B cell (primary cell): ENCODE measurements at regions not wholly inside any gene's neighbourhood (a gene's known extent, or its start where the extent isn't known, plus 50 kb on each side); places are given as distances from the start of the nearest gene placed in this dataset.

Experiments used
- ATAC-seq: fragments of 200-7000 bp; cut with Tn5 transposase; one replicate; pipeline ENCODE4 v1.10.0; 2021; ENCODE audit warnings: low read depth, mild to moderate bottlenecking, moderate number of reproducible peaks, moderate library complexity
- CTCF ChIA-PET: fragments of 350-600 bp; sonication (Branson Sonifier 250); formaldehyde crosslinking; loops from one replicate; lab custom pipeline; 2021; ENCODE audit warnings: antibody characterized with exemption, inconsistent platforms; lab: Charles Lee
- POLR2A ChIA-PET: fragments of 350-600 bp; sonication (Branson Sonifier 250); formaldehyde crosslinking; loops from one replicate; lab custom pipeline; 2021; ENCODE audit warnings: antibody characterized with exemption; lab: Charles Lee
- DNase-seq: peaks from one replicate; pipeline ENCODE4 v3.0.0; 2013
- H2AFZ ChIP-seq: 2 replicates; pipeline ENCODE4 v1.6.1; 2012; ENCODE audit warnings: mild to moderate bottlenecking, low read depth, low read length; ENCODE audit not compliant: insufficient read depth, poor library complexity, severe bottlenecking
- H3K27ac ChIP-seq, 2 donors: 1 replicate in 1 of 2; 2 replicates in 1 of 2; pipeline ENCODE4 v1.5.1; 2012 to 2013; ENCODE audit warnings: low read length in 2 of 2, mild to moderate bottlenecking in 2 of 2, moderate library complexity in 1 of 2
- H3K27me3 ChIP-seq, 4 experiments: fragments of 200-600 bp in 1 of 4; sonication (generic) in 1 of 4; replicated peaks in 1 of 4; 1 replicate in 2 of 4; 2 replicates in 2 of 4; pipeline versions ENCODE4 v1.6.1 to v1.7.0; 2013 to 2016; ENCODE audit warnings: low read length in 3 of 4, mild to moderate bottlenecking in 2 of 4, mixed read lengths in 1 of 4, moderate library complexity in 1 of 4; ENCODE audit not compliant: insufficient read depth in 4 of 4, control insufficient read depth in 3 of 4; ENCODE audit errors: control extremely low read depth in 1 of 4
- H3K36me3 ChIP-seq, 2 experiments: replicated peaks in 1 of 2; 1 replicate in 1 of 2; 2 replicates in 1 of 2; pipeline versions ENCODE4 v1.6.1 to v1.7.1; 2013; ENCODE audit warnings: low read length in 1 of 2; ENCODE audit not compliant: insufficient read depth in 2 of 2, control insufficient read depth in 1 of 2; ENCODE audit errors: control extremely low read depth in 1 of 2, extremely low read depth in 1 of 2
- H3K4me1 ChIP-seq, 2 donors: fragments of 200-600 bp in 1 of 2; sonication (generic) in 1 of 2; 1 replicate in 1 of 2; 2 replicates in 1 of 2; pipeline versions ENCODE4 v1.5.1 to v1.6.1; 2013 to 2017; ENCODE audit warnings: low read length in 2 of 2; ENCODE audit not compliant: control insufficient read depth in 2 of 2, insufficient read depth in 2 of 2
- H3K4me2 ChIP-seq: replicated peaks from 2 replicates; pipeline ENCODE3; 2012; ENCODE audit warnings: mild to moderate bottlenecking, low read depth, low read length; ENCODE audit not compliant: poor library complexity, severe bottlenecking
- H3K4me3 ChIP-seq, 5 experiments: fragments of 200-600 bp in 1 of 5; sonication (generic) in 1 of 5; 1 replicate in 3 of 5; 2 replicates in 2 of 5; pipeline versions ENCODE4 v1.5.1 to v1.7.0; 2011 to 2016; ENCODE audit warnings: low read length in 4 of 5, mild to moderate bottlenecking in 4 of 5, low read depth in 2 of 5, control low read depth in 1 of 5, moderate library complexity in 1 of 5; ENCODE audit not compliant: insufficient read depth in 1 of 5; ENCODE audit errors: control extremely low read depth in 1 of 5, extremely low read depth in 1 of 5
- H3K79me2 ChIP-seq: fragments of 200-600 bp; sonication (generic); one replicate; pipeline ENCODE4 v1.6.0; 2016; ENCODE audit warnings: low read length; ENCODE audit not compliant: control insufficient read depth, insufficient read depth
- H3K9ac ChIP-seq: fragments of 200-600 bp; sonication (generic); 2 replicates; pipeline ENCODE4 v1.6.1; 2017; ENCODE audit warnings: mild to moderate bottlenecking, low read length, moderate library complexity
- H3K9me3 ChIP-seq, 3 donors: one replicate each; pipeline versions ENCODE4 v1.6.1 to v1.7.1; 2013; ENCODE audit warnings: low read length in 2 of 3; ENCODE audit not compliant: control insufficient read depth in 2 of 3, insufficient read depth in 1 of 3; ENCODE audit errors: control extremely low read depth in 1 of 3
- H4K20me1 ChIP-seq: 2 replicates; pipeline ENCODE4 v1.6.0; 2012; ENCODE audit warnings: mild to moderate bottlenecking, low read length; ENCODE audit not compliant: insufficient read depth, control insufficient read depth, poor library complexity, severe bottlenecking
- H3K27ac Mint-ChIP-seq: one replicate; pipeline ENCODE4 v1.8.0; 2021; ENCODE audit warnings: mixed read lengths
- H3K27me3 Mint-ChIP-seq: one replicate; pipeline ENCODE4 v1.8.0; 2021; ENCODE audit warnings: mixed read lengths
- H3K4me1 Mint-ChIP-seq: one replicate; pipeline ENCODE4 v1.8.0; 2021; ENCODE audit warnings: mixed read lengths
- H3K4me3 Mint-ChIP-seq: one replicate; pipeline ENCODE4 v1.8.0; 2021; ENCODE audit warnings: mixed read lengths
- H3K9me3 Mint-ChIP-seq: one replicate; pipeline ENCODE4 v1.8.0; 2022; ENCODE audit warnings: mixed read lengths; ENCODE audit not compliant: insufficient read depth
- EZH2 ChIP-seq: IDR thresholded peaks from 2 replicates; pipeline ENCODE4 v1.6.1; 2012; ENCODE audit warnings: borderline replicate concordance, low read depth, mild to moderate bottlenecking, moderate library complexity, low read length; ENCODE audit not compliant: insufficient read depth, poor library complexity, severe bottlenecking
- WGBS: methylation state at CpG from one replicate; pipeline ENCODE4 v1.1.5; 2013; ENCODE audit warnings: missing lambda C conversion rate; ENCODE audit not compliant: insufficient coverage; 5-methylcytosine and 5-hydroxymethylcytosine counted together
- intact Hi-C: fragments of 100-400 bp; cut with micrococcal nuclease; formaldehyde crosslinking; loops from one replicate; pipeline ENCODE4 v1.10.0; 2022
- TF ChIP-seq, protein P1 (sequence below): fragments of 200-600 bp; IDR thresholded peaks from one replicate; pipeline ENCODE4 v1.8.0; 2022; ENCODE audit warnings: antibody characterized with exemption, mild to moderate bottlenecking

DNA sequence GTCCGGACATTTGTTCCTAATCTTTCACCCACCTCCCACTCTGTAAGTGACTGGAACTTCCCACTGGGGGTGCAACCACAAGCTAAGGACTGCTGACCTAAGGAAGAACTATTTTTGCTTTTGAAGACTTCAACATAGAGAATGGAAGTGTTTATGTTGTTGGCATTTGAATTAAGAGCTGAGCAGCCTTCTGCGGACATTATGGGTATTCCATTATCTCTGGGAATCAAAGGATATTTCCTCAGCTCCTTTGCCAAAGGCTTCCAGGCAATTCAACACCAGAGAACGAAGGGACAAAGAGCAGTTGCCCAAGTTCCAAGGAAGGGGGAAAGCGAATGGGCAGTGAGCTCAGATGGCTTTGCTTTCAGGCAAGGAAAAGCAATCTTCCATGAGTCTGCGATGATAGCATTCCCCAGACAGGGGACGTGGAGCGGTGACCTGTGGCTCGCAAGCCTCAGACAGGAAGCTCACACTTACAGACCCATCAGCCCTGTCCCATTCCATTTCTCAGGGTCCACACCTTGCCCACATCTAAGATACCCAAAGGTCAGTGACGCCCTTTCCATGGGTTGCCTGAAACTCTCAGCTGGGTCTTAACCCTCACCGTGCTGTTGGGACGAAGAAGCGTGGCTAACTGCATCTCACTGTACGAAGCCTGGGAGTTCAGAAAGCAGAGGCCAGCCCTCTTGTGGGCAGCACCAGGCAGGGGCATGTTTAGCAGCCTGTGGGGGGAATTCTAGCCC is 116.8 kb downstream of the COPS8 start:
- no peaks in the 10 kb centered on the region for H3K79me2 ChIP-seq
- H4K20me1 ChIP-seq = no peaks in the 10 kb centered on the region
- H3K9me3 ChIP-seq = no peaks in the 10 kb centered on the region
- intact Hi-C loops = no loop called here
- no peak overlapping the region for H3K4me3 Mint-ChIP-seq
- no peaks in the 10 kb centered on the region for H3K9me3 Mint-ChIP-seq
- H3K36me3 ChIP-seq = no peaks in the 10 kb centered on the region
- no peak overlapping the region for H3K4me2 ChIP-seq
- no peaks in the 10 kb centered on the region for H3K4me1 Mint-ChIP-seq
- CTCF ChIA-PET = no interaction called here
- WGBS = 91% methylated on average over 12 of the region's 13 CpGs
- no peak overlapping the region for H3K27ac ChIP-seq
- H3K4me1 ChIP-seq = no peaks in the 10 kb centered on the region
- POLR2A ChIA-PET = no interaction called here
- TF ChIP-seq, protein P1, sequence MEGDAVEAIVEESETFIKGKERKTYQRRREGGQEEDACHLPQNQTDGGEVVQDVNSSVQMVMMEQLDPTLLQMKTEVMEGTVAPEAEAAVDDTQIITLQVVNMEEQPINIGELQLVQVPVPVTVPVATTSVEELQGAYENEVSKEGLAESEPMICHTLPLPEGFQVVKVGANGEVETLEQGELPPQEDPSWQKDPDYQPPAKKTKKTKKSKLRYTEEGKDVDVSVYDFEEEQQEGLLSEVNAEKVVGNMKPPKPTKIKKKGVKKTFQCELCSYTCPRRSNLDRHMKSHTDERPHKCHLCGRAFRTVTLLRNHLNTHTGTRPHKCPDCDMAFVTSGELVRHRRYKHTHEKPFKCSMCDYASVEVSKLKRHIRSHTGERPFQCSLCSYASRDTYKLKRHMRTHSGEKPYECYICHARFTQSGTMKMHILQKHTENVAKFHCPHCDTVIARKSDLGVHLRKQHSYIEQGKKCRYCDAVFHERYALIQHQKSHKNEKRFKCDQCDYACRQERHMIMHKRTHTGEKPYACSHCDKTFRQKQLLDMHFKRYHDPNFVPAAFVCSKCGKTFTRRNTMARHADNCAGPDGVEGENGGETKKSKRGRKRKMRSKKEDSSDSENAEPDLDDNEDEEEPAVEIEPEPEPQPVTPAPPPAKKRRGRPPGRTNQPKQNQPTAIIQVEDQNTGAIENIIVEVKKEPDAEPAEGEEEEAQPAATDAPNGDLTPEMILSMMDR = no peak
- no peak for TF ChIP-seq EZH2
- no peak overlapping the region for H3K9ac ChIP-seq
- no peak for DNase-seq
- no peak overlapping the region for H2AFZ ChIP-seq
- peaks cover 0 to 5% (median 0%) of the 10 kb centered on the region in 4 experiments for H3K27me3 ChIP-seq
- no peak for ATAC-seq
- H3K27me3 Mint-ChIP-seq = peaks cover 10% of the 10 kb centered on the region
- no peak overlapping the region for H3K27ac Mint-ChIP-seq
- no peak overlapping the region for H3K4me3 ChIP-seq

DNA sequence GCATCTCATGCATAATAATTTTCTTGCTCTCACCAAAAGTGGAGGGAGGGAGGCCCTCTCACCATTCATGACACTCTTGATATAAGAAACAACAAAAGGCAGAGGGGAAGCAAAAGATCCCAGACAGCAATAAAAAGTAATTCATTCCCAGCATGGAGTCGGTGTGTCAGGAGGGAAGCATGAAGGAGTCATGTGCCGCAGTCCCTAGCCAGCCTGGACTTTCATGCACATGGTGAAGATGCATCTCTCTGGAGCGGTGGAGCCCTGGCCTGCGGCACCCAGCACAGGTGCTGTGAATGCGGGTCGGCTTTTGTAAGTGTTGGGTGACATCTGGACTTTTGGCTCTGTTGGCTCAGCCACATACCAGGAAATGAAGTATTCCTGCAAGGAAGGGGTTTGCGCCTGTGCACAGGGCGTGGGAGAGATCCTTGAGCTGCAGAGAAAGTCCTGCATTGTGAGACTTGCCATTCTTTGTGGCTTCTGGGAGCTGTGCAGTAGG is 119.4 kb downstream of the COPS8 start:
- ChIA-PET POLR2A (no interaction called here), CTCF (no interaction called here)
- Histone ChIP-seq H4K20me1 (no peaks in the 10 kb centered on the region), H2AFZ (no peak overlapping the region), H3K4me3 (no peak overlapping the region), H3K36me3 (no peaks in the 10 kb centered on the region), H3K79me2 (no peaks in the 10 kb centered on the region), H3K4me1 (no peaks in the 10 kb centered on the region), H3K27me3 (peaks cover 0 to 5% (median 0%) of the 10 kb centered on the region in 4 experiments), H3K27ac (no peak overlapping the region), H3K9me3 (no peaks in the 10 kb centered on the region), H3K4me2 (no peak overlapping the region), H3K9ac (no peak overlapping the region)
- intact Hi-C loops = no loop called here
- no peak for DNase-seq
- Mint-ChIP-seq H3K27me3 (peaks cover 17% of the 10 kb centered on the region), H3K9me3 (no peaks in the 10 kb centered on the region), H3K4me1 (no peaks in the 10 kb centered on the region), H3K4me3 (no peak overlapping the region), H3K27ac (no peak overlapping the region)
- TF ChIP-seq EZH2 = no peak
- TF ChIP-seq, protein P1 = no peak
- 93% methylated on average over 8 of the region's 8 CpGs for WGBS
- ATAC-seq = no peak
